ENCODE measurements at regions not wholly inside any gene's neighbourhood (a gene's known extent, or its start where the extent isn't known, plus 50 kb on each side); places are given as distances from the start of the nearest gene placed in this dataset.

GRCh38 chr6:48833916-48834315 lies 629.1 kb downstream of the MMUT start:
- Histone ChIP-seq H3F3A (ENCODE audit: insufficient read depth, low read length) (no peaks in the 10 kb centered on the region), H3K9ac (ENCODE audit: low read length) (no peak overlapping the region), H3K36me3 (ENCODE audit: insufficient read depth, low read length) (no peaks in the 10 kb centered on the region), H3K27me3 (ENCODE audit: insufficient read depth, low read length) (no peaks in the 10 kb centered on the region), H3K4me2 (ENCODE audit: low read length) (no peak overlapping the region), H3K79me2 (ENCODE audit: insufficient read depth, low read length) (no peaks in the 10 kb centered on the region), H3K4me3 (ENCODE audit: low read depth, low read length, poor library complexity, severe bottlenecking) (no peak overlapping the region), H3K9me3 (ENCODE audit: low read length) (no peaks in the 10 kb centered on the region), H3K9me2 (ENCODE audit: low read depth, low read length) (no peaks in the 10 kb centered on the region), H3K4me1 (ENCODE audit: insufficient read depth, low read length, severe bottlenecking) (no peaks in the 10 kb centered on the region), H4K20me1 (ENCODE audit: insufficient read depth, low read length) (no peaks in the 10 kb centered on the region), H3K27ac (ENCODE audit: low read depth, low read length, poor library complexity, severe bottlenecking) (no peak overlapping the region), H2AFZ (ENCODE audit: low read length) (no peak overlapping the region)
- no peak for TF ChIP-seq EZH2 (IDR thresholded peaks at IDR 0.05; ENCODE audit: borderline replicate concordance, low read length)
- TF ChIP-seq, protein P1, sequence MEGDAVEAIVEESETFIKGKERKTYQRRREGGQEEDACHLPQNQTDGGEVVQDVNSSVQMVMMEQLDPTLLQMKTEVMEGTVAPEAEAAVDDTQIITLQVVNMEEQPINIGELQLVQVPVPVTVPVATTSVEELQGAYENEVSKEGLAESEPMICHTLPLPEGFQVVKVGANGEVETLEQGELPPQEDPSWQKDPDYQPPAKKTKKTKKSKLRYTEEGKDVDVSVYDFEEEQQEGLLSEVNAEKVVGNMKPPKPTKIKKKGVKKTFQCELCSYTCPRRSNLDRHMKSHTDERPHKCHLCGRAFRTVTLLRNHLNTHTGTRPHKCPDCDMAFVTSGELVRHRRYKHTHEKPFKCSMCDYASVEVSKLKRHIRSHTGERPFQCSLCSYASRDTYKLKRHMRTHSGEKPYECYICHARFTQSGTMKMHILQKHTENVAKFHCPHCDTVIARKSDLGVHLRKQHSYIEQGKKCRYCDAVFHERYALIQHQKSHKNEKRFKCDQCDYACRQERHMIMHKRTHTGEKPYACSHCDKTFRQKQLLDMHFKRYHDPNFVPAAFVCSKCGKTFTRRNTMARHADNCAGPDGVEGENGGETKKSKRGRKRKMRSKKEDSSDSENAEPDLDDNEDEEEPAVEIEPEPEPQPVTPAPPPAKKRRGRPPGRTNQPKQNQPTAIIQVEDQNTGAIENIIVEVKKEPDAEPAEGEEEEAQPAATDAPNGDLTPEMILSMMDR (IDR thresholded peaks at IDR 0.05; ENCODE audit: low read length): no peak

DNA sequence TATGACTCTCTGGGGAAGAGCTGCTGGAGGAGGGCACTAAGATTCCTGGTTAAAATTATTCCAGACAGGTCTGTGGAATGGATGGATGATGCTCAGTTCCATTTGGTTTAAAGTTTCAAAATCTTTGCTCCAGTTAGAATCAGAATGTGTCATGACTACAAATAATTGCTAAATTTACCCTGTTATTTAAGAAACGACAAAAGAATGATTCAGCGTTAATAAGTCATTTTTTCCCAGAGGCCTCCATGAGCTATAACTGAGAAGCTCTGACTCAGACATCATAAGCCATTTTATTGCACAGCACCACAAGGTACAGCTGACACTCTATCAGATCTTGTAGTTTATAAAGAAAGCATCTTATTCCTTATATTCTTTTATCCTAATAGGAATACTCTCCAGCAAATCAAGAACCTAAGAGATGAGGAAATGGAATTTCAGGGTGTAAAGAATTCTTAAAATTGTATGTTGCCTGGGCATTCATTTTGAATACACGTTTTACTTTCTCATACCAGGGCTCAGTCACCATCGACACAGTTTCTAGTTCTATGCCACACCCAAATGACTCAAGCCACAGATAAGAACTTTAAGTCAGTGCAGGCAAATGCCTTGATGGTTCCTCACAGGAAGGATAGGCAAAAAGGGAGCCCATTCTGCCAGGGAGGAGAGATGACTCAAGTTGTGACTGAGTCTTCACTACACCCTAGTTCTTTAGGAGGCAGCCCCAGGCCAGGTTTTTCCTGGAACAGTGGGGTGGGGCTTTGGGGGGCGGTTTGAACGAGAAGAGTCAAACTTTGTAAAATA lies 636.0 kb downstream of the MMUT start:
- H3K79me2 ChIP-seq (ENCODE audit: insufficient read depth, low read length): no peaks in the 10 kb centered on the region
- H3K36me3 ChIP-seq (ENCODE audit: insufficient read depth, low read length): no peaks in the 10 kb centered on the region
- no peak overlapping the region for H3K27ac ChIP-seq (ENCODE audit: low read depth, low read length, poor library complexity, severe bottlenecking)
- no peaks in the 10 kb centered on the region for H3K4me1 ChIP-seq (ENCODE audit: insufficient read depth, low read length, severe bottlenecking)
- no peaks in the 10 kb centered on the region for H3K9me3 ChIP-seq (ENCODE audit: low read length)
- TF ChIP-seq, protein P1 (IDR thresholded peaks at IDR 0.05; ENCODE audit: low read length): no peak
- TF ChIP-seq EZH2 (IDR thresholded peaks at IDR 0.05; ENCODE audit: borderline replicate concordance, low read length): no peak
- H3F3A ChIP-seq (ENCODE audit: insufficient read depth, low read length): no peaks in the 10 kb centered on the region
- no peaks in the 10 kb centered on the region for H3K27me3 ChIP-seq (ENCODE audit: insufficient read depth, low read length)
- H3K4me3 ChIP-seq (ENCODE audit: low read depth, low read length, poor library complexity, severe bottlenecking): no peak overlapping the region
- H3K9me2 ChIP-seq (ENCODE audit: low read depth, low read length): no peaks in the 10 kb centered on the region
- H3K9ac ChIP-seq (ENCODE audit: low read length): no peak overlapping the region
- no peak overlapping the region for H2AFZ ChIP-seq (ENCODE audit: low read length)
- H4K20me1 ChIP-seq (ENCODE audit: insufficient read depth, low read length): no peaks in the 10 kb centered on the region
- H3K4me2 ChIP-seq (ENCODE audit: low read length): no peak overlapping the region

DNA sequence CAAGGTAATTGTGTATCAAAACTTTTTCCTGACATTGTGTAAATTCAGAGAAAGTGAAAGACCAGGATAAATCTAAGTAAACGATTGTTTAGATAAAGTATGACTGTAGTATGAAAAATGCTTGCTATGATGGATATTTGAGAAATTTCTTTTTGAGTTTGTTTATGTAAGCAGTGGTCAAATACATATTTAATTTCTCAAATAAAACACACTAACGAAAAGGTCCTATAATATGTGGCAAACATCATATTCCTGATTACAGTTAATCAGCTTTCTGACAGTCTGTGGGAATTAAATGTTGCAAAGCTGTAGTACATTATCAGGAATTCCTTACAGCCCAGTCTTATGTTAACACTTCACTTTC lies 636.9 kb downstream of the MMUT start:
- Histone ChIP-seq H3K79me2 (ENCODE audit: insufficient read depth, low read length) (no peaks in the 10 kb centered on the region), H3K9me2 (ENCODE audit: low read depth, low read length) (no peaks in the 10 kb centered on the region), H3K9ac (ENCODE audit: low read length) (no peak overlapping the region), H3K36me3 (ENCODE audit: insufficient read depth, low read length) (no peaks in the 10 kb centered on the region), H3K4me2 (ENCODE audit: low read length) (no peak overlapping the region), H3K27me3 (ENCODE audit: insufficient read depth, low read length) (no peaks in the 10 kb centered on the region), H3F3A (ENCODE audit: insufficient read depth, low read length) (no peaks in the 10 kb centered on the region), H3K27ac (ENCODE audit: low read depth, low read length, poor library complexity, severe bottlenecking) (no peak overlapping the region), H2AFZ (ENCODE audit: low read length) (no peak overlapping the region), H3K4me1 (ENCODE audit: insufficient read depth, low read length, severe bottlenecking) (no peaks in the 10 kb centered on the region), H3K9me3 (ENCODE audit: low read length) (no peaks in the 10 kb centered on the region), H4K20me1 (ENCODE audit: insufficient read depth, low read length) (no peaks in the 10 kb centered on the region), H3K4me3 (ENCODE audit: low read depth, low read length, poor library complexity, severe bottlenecking) (no peak overlapping the region)
- TF ChIP-seq EZH2 (IDR thresholded peaks at IDR 0.05; ENCODE audit: borderline replicate concordance, low read length): no peak
- TF ChIP-seq, protein P1 (IDR thresholded peaks at IDR 0.05; ENCODE audit: low read length): no peak

Measured in OCI-LY1 (cell line).